Ascending aorta (tissue), 2 donors: ENCODE measurements at regions not wholly inside any gene's neighbourhood (a gene's known extent, or its start where the extent isn't known, plus 50 kb on each side); places are given as distances from the start of the nearest gene placed in this dataset.
A peak's percentile ranks its signal among the peaks of the same experiment; 100 is the strongest.

ENCODE experiments used
- DNase-seq, 2 donors: peaks; one replicate each; pipeline ENCODE4 v3.0.0-alpha.2; 2019; ENCODE audit warnings: low spot score in 2 of 2
- H3K27ac ChIP-seq, 2 donors: fragments of 200-600 bp; sonication (generic); one replicate each; pipeline ENCODE4 v1.5.1; 2016 to 2017; ENCODE audit warnings: mild to moderate bottlenecking in 1 of 2
- H3K27me3 ChIP-seq: fragments of 200-600 bp; sonication (generic); one replicate; pipeline ENCODE4 v1.5.1; 2017
- H3K36me3 ChIP-seq, 2 donors: fragments of 200-600 bp; sonication (generic); one replicate each; pipeline ENCODE4 v1.5.1; 2016
- H3K4me1 ChIP-seq, 2 donors: fragments of 200-600 bp; sonication (generic); one replicate each; pipeline ENCODE4 v1.5.1; 2016 to 2017; ENCODE audit warnings: mild to moderate bottlenecking in 1 of 2
- H3K4me3 ChIP-seq, 2 donors: fragments of 200-600 bp; sonication (generic); one replicate each; pipeline ENCODE4 v1.5.1; 2016 to 2017; ENCODE audit warnings: mild to moderate bottlenecking in 1 of 2
- H3K9me3 ChIP-seq, 2 donors: fragments of 200-600 bp; sonication (generic); one replicate each; pipeline ENCODE4 v1.5.1; 2016
- intact Hi-C: fragments of 100-400 bp; cut with DNase I; formaldehyde crosslinking; loops from one replicate; pipeline ENCODE4 v1.15.1; 2023
- TF ChIP-seq, protein P1 (sequence below), 3 experiments: fragments of 200-600 bp in 2 of 3; fragments of 450-650 bp in 1 of 3; sonication (generic) in 2 of 3; IDR thresholded peaks; one replicate each; pipeline ENCODE4 v1.5.1; 2016 to 2019; ENCODE audit warnings: antibody characterized with exemption in 3 of 3, mild to moderate bottlenecking in 1 of 3, moderate library complexity in 1 of 3

DNA sequence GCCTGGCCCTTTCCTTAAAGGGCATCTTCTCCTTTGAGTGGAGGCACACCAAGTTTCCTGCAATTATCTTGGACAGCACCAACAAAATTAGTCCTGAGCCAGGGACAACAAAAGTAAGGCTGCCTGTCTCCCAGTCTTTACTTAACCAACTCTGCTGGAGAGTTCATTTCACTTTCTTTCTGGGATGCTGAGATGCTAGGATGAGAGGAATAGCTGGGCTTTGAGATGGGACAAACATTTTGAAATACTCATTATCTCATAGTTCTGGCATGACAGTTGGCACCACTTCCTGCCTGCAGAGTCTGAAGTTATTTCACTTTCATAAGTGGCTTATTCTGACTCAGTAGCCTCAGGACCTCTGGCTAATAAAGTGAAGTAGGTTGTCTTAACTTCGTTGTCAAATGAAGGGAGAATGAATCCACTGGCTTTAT, 157.0 kb downstream of the C9orf152 start:
- H3K4me3 ChIP-seq, result peak overlapping the region in 1 of 2 donors; percentile 74
- peak overlapping the region; percentile 55 to 70 for H3K27ac ChIP-seq
- no peaks in the 10 kb centered on the region for H3K9me3 ChIP-seq
- peak in 1 of 2 donors; percentile 72 for DNase-seq
- H3K4me1 ChIP-seq, result peaks cover 0 to 15% of the 10 kb centered on the region in 2 donors
- no peaks in the 10 kb centered on the region for H3K36me3 ChIP-seq
- intact Hi-C loops, result loop anchor here (5.0 kb wide), 2 partner anchors 64 to 91 kb away; no protein-coding TSS in a partner anchor
- TF ChIP-seq, protein P1, sequence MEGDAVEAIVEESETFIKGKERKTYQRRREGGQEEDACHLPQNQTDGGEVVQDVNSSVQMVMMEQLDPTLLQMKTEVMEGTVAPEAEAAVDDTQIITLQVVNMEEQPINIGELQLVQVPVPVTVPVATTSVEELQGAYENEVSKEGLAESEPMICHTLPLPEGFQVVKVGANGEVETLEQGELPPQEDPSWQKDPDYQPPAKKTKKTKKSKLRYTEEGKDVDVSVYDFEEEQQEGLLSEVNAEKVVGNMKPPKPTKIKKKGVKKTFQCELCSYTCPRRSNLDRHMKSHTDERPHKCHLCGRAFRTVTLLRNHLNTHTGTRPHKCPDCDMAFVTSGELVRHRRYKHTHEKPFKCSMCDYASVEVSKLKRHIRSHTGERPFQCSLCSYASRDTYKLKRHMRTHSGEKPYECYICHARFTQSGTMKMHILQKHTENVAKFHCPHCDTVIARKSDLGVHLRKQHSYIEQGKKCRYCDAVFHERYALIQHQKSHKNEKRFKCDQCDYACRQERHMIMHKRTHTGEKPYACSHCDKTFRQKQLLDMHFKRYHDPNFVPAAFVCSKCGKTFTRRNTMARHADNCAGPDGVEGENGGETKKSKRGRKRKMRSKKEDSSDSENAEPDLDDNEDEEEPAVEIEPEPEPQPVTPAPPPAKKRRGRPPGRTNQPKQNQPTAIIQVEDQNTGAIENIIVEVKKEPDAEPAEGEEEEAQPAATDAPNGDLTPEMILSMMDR (IDR thresholded peaks at IDR 0.05), result no peak
- no peaks in the 10 kb centered on the region for H3K27me3 ChIP-seq

DNA sequence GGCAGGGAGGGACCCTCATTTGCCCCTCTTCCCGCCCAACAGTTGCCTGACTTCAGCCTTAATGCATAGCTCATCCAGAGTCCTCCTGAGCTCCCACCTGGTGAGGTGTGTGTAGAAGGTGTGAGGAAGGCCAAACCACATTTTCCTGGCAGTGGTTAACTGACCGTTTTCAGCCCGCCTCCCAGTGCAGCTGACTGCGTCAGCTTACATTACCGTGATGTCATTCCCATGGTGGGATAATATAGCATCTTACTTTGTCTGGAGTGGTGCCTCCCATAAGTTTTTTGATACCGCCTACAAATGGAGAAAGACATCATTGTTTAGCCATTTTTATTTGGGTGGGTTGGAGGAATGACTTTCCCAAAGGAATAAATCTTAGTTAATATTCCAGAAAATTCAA, 151.9 kb downstream of the C9orf152 start:
- DNase-seq, result no peak
- Histone ChIP-seq H3K27ac (no peak overlapping the region), H3K9me3 (no peaks in the 10 kb centered on the region), H3K27me3 (no peaks in the 10 kb centered on the region), H3K4me3 (no peak overlapping the region), H3K36me3 (no peaks in the 10 kb centered on the region), H3K4me1 (peaks cover 0 to 11% of the 10 kb centered on the region in 2 donors)
- TF ChIP-seq, protein P1 (IDR thresholded peaks at IDR 0.05), result no peak
- intact Hi-C loops, result no loop called here

DNA sequence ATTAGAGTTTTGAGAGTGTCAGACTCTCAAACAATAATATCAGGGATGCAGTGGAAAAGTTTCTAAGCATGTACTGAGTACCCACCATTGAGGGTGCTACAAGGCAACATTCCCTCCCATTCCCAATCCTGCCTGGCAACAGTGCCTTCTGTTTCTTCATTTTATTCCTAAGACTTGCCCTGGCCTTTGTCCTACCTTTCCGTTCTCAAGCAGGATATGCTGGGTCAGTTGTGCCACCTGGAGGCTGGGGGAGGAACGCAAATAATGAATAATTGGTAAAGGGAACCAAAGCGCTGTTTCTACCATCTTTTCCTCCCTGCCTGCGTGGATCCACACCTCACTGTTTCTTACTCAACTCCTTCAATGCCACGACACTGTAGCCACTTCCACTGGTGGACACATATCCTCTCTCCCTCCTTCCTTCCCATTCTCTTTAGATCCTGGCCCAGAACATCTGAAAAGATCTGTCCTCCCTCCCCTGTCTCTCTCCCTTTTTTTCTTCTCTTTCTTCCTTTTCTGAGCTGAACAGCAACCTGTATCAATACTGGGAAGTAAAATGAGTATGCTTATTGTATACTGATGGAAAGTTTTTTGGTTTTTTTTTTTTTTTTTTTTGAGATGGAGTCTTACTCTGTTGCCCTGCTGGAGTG, 149.5 kb downstream of the C9orf152 start:
- intact Hi-C loops, result loop anchor here (2.0 kb wide), 1 partner anchor 156 kb away; no protein-coding TSS in a partner anchor
- TF ChIP-seq, protein P1 (IDR thresholded peaks at IDR 0.05), result peak; percentile 21 to 46 (median 39)

DNA sequence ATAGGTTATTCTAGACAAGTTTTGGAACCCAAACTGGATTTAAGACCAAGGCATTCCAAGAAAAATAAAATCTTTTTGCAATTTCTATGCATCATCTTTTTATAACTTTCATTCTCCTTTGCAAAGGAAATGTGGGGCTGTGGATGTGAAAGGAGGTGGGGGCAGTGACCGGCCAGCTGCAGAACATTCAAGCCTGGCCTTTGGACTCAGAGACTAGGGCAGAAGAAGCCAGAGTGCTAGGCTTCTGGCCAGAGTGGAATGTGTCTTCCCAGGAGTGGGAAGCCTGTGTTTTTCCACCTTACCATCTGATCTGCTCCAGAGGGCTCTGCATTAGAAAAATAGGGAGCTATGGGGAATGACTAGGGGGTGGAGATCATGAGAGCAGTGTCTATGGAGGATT, 148.5 kb downstream of the C9orf152 start:
- Histone ChIP-seq H3K36me3 (no peaks in the 10 kb centered on the region), H3K9me3 (no peaks in the 10 kb centered on the region), H3K27ac (peak overlapping the region in 1 of 2 donors; percentile 23), H3K4me3 (no peak overlapping the region), H3K4me1 (peaks cover 0 to 13% of the 10 kb centered on the region in 2 donors), H3K27me3 (no peaks in the 10 kb centered on the region)
- DNase-seq, result no peak
- intact Hi-C loops, result loop anchor here (2.0 kb wide), 1 partner anchor 157 kb away; no protein-coding TSS in a partner anchor
- TF ChIP-seq, protein P1 (IDR thresholded peaks at IDR 0.05), result no peak

More for the DNA sequence above, 149.5 kb downstream of the C9orf152 start:
- Histone ChIP-seq H3K4me3 (no peak overlapping the region), H3K4me1 (peaks cover 0 to 11% of the 10 kb centered on the region in 2 donors), H3K27ac (no peak overlapping the region), H3K27me3 (no peaks in the 10 kb centered on the region), H3K9me3 (no peaks in the 10 kb centered on the region), H3K36me3 (no peaks in the 10 kb centered on the region)
- no peak for DNase-seq

DNA sequence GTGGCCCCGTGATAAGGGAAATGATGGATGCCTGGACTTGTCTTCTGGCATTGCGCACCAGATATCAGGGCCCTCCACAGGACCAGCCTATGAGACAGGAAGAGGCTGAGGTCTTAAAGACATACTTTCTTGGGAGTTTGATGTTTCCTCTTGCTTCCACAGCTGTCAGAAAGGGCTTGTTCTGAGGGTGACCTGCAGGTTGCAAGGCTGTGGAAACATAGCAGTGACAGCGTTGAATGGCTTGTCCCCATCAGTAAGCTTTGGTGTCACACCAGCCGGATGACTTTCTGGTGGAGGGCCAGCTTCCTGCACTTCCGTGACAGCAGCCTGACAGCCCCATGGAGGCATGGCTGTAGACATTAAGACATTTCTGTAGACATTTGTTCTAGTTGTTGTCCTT, 143.2 kb downstream of the C9orf152 start:
- H3K4me1 ChIP-seq, result peaks cover 7 to 17% of the 10 kb centered on the region in 2 donors
- H3K9me3 ChIP-seq, result no peaks in the 10 kb centered on the region
- TF ChIP-seq, protein P1 (IDR thresholded peaks at IDR 0.05), result no peak
- H3K36me3 ChIP-seq, result no peaks in the 10 kb centered on the region
- intact Hi-C loops, result no loop called here
- H3K4me3 ChIP-seq, result no peak overlapping the region
- H3K27ac ChIP-seq, result no peak overlapping the region
- no peak for DNase-seq
- no peaks in the 10 kb centered on the region for H3K27me3 ChIP-seq
